ENCODE measurements at regions not wholly inside any gene's neighbourhood (a gene's known extent, or its start where the extent isn't known, plus 50 kb on each side); places are given as distances from the start of the nearest gene placed in this dataset.

- Histone ChIP-seq H3K4me3 (replicated peaks in 1 of 3; ENCODE audit: insufficient read depth in 1 of 3, low read depth in 2 of 3, low read length in 3 of 3) (no peak overlapping the region), H3K36me3 (replicated peaks in 1 of 2; ENCODE audit: control insufficient read depth in 1 of 2, insufficient read depth in 2 of 2, low read length in 2 of 2) (no peaks in the 10 kb centered on the region), H3K9me3 (ENCODE audit: low read length) (no peaks in the 10 kb centered on the region), H3K9ac (ENCODE audit: insufficient read depth, low read depth, low read length) (no peak overlapping the region), H3K27me3 (ENCODE audit: control insufficient read depth in 1 of 2, insufficient read depth in 2 of 2, low read length in 2 of 2) (no peaks in the 10 kb centered on the region), H4K20me1 (ENCODE audit: insufficient read depth, low read length) (no peaks in the 10 kb centered on the region), H3K79me2 (ENCODE audit: insufficient read depth, low read length) (no peaks in the 10 kb centered on the region), H3K4me1 (ENCODE audit: insufficient read depth, low read length) (peaks cover 6% of the 10 kb centered on the region), H3K4me2 (ENCODE audit: low read depth, low read length) (no peak overlapping the region), H3K27ac (ENCODE audit: extremely low read length, insufficient read depth, low read length) (no peak overlapping the region), H2AFZ (ENCODE audit: low read length) (no peak overlapping the region)
- TF ChIP-seq TBP (CRISPR knock-in tag; IDR thresholded peaks at IDR 0.05), result no peak
- no peak for TF ChIP-seq HDAC1 (CRISPR knock-in tag; IDR thresholded peaks at IDR 0.05)
- TF ChIP-seq ZNF704 (CRISPR knock-in tag; IDR thresholded peaks at IDR 0.05; ENCODE audit: borderline replicate concordance), result no peak
- no peak for TF ChIP-seq ZNF572 (CRISPR knock-in tag; IDR thresholded peaks at IDR 0.05)
- no peak for TF ChIP-seq ZNF792 (CRISPR knock-in tag; IDR thresholded peaks at IDR 0.05)
- TF ChIP-seq NPAS2 (CRISPR knock-in tag; IDR thresholded peaks at IDR 0.05; ENCODE audit: borderline replicate concordance), result no peak
- TF ChIP-seq ZNF142 (CRISPR knock-in tag; IDR thresholded peaks at IDR 0.05), result no peak
- CTCF ChIA-PET (ENCODE audit: low intra/inter-chr PET ratio, low total read pairs), result no interaction called here
- FAIRE-seq (no peak), ATAC-seq (no peak), DNase-seq (ENCODE audit: low spot score) (no peak)
- POLR2A ChIA-PET, result no interaction called here
- BruUV-seq (replicated peaks), result no TSS peak
- in situ Hi-C loops (cut with HindIII; ENCODE audit: extremely low pct_ligation_motif_present, low pct_unique_long_range_greater_than_20kb) (no loop called here), intact Hi-C loops (cut with micrococcal nuclease; ENCODE audit: unreplicated experiment) (no loop called here)
- WGBS (ENCODE audit: low lambda C conversion rate), result 90% methylated on average over 2 of the region's 2 CpGs
Observed at GRCh38 chr6:95785785-95786184, 208.4 kb downstream of the MANEA start.

Data from HepG2 (cell line).